Astrocyte (in vitro differentiated cells and primary cell): ENCODE measurements at regions not wholly inside any gene's neighbourhood (a gene's known extent, or its start where the extent isn't known, plus 50 kb on each side); places are given as distances from the start of the nearest gene placed in this dataset.

ENCODE experiments used
- CTCF ChIP-seq: IDR thresholded peaks from 2 replicates; pipeline ENCODE4 v1.5.1; 2011; ENCODE audit warnings: low read depth, mild to moderate bottlenecking, inconsistent platforms, low read length, moderate library complexity; ENCODE audit not compliant: insufficient read depth
- EZH2 ChIP-seq: IDR thresholded peaks from 2 replicates; pipeline ENCODE4 v1.6.1; 2012; ENCODE audit warnings: mild to moderate bottlenecking, low read length, inconsistent platforms; ENCODE audit not compliant: insufficient read depth

- TF ChIP-seq CTCF (no peak), EZH2 (no peak)
Measured at GRCh38 chr2:172261292-172261691, 158.6 kb upstream of the DLX2 start.
